ENCODE measurements at regions not wholly inside any gene's neighbourhood (a gene's known extent, or its start where the extent isn't known, plus 50 kb on each side); places are given as distances from the start of the nearest gene placed in this dataset.

GRCh38 chr19:27681972-27682371 is 1531.0 kb downstream of the UQCRFS1 start:
- TF ChIP-seq POLR2A (IDR thresholded peaks at IDR 0.05) (no peak), POLR2AphosphoS5 (IDR thresholded peaks at IDR 0.05) (no peak)
- TF ChIP-seq, protein P1, sequence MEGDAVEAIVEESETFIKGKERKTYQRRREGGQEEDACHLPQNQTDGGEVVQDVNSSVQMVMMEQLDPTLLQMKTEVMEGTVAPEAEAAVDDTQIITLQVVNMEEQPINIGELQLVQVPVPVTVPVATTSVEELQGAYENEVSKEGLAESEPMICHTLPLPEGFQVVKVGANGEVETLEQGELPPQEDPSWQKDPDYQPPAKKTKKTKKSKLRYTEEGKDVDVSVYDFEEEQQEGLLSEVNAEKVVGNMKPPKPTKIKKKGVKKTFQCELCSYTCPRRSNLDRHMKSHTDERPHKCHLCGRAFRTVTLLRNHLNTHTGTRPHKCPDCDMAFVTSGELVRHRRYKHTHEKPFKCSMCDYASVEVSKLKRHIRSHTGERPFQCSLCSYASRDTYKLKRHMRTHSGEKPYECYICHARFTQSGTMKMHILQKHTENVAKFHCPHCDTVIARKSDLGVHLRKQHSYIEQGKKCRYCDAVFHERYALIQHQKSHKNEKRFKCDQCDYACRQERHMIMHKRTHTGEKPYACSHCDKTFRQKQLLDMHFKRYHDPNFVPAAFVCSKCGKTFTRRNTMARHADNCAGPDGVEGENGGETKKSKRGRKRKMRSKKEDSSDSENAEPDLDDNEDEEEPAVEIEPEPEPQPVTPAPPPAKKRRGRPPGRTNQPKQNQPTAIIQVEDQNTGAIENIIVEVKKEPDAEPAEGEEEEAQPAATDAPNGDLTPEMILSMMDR (IDR thresholded peaks at IDR 0.05 in 8 of 11, conservative IDR thresholded peaks at IDR 0.05 in 3 of 11): no peak

Measured in spleen (tissue), 7 donors.